ENCODE measurements at regions not wholly inside any gene's neighbourhood (a gene's known extent, or its start where the extent isn't known, plus 50 kb on each side); places are given as distances from the start of the nearest gene placed in this dataset.

DNA sequence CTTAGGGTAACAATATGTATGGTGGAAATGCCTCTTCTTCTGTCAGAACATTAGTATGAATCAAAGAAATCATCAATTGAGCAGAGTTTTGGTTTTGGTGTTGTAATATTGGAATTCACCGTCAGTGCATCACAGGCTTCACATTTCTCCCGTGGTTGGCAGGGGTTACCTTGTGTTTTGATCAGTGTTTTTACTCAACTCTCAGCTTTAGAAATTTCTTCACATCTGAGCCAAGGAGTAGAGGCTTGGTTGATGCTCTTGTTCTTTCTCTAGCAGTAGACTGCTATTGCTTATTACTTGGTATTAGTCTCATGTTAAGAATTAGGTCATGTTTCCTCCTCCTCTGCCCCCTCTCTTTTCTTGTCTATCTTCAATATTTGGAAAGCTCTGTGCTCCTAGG is 188.8 kb upstream of the SMIM30 start:
- TF ChIP-seq JUND (IDR thresholded peaks at IDR 0.05) (no peak), NR2F2 (IDR thresholded peaks at IDR 0.05) (no peak), RXRA (IDR thresholded peaks at IDR 0.05) (no peak), RAD21 (IDR thresholded peaks at IDR 0.05) (no peak), FOXA1 (IDR thresholded peaks at IDR 0.05) (no peak), SP1 (IDR thresholded peaks at IDR 0.05) (no peak), HNF4A (conservative IDR thresholded peaks at IDR 0.05) (no peak)
- TF ChIP-seq, protein P1, sequence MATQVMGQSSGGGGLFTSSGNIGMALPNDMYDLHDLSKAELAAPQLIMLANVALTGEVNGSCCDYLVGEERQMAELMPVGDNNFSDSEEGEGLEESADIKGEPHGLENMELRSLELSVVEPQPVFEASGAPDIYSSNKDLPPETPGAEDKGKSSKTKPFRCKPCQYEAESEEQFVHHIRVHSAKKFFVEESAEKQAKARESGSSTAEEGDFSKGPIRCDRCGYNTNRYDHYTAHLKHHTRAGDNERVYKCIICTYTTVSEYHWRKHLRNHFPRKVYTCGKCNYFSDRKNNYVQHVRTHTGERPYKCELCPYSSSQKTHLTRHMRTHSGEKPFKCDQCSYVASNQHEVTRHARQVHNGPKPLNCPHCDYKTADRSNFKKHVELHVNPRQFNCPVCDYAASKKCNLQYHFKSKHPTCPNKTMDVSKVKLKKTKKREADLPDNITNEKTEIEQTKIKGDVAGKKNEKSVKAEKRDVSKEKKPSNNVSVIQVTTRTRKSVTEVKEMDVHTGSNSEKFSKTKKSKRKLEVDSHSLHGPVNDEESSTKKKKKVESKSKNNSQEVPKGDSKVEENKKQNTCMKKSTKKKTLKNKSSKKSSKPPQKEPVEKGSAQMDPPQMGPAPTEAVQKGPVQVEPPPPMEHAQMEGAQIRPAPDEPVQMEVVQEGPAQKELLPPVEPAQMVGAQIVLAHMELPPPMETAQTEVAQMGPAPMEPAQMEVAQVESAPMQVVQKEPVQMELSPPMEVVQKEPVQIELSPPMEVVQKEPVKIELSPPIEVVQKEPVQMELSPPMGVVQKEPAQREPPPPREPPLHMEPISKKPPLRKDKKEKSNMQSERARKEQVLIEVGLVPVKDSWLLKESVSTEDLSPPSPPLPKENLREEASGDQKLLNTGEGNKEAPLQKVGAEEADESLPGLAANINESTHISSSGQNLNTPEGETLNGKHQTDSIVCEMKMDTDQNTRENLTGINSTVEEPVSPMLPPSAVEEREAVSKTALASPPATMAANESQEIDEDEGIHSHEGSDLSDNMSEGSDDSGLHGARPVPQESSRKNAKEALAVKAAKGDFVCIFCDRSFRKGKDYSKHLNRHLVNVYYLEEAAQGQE (IDR thresholded peaks at IDR 0.05), result no peak
- TF ChIP-seq, protein P2, sequence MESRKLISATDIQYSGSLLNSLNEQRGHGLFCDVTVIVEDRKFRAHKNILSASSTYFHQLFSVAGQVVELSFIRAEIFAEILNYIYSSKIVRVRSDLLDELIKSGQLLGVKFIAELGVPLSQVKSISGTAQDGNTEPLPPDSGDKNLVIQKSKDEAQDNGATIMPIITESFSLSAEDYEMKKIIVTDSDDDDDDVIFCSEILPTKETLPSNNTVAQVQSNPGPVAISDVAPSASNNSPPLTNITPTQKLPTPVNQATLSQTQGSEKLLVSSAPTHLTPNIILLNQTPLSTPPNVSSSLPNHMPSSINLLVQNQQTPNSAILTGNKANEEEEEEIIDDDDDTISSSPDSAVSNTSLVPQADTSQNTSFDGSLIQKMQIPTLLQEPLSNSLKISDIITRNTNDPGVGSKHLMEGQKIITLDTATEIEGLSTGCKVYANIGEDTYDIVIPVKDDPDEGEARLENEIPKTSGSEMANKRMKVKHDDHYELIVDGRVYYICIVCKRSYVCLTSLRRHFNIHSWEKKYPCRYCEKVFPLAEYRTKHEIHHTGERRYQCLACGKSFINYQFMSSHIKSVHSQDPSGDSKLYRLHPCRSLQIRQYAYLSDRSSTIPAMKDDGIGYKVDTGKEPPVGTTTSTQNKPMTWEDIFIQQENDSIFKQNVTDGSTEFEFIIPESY (IDR thresholded peaks at IDR 0.05), result no peak
- TF ChIP-seq, protein P3, sequence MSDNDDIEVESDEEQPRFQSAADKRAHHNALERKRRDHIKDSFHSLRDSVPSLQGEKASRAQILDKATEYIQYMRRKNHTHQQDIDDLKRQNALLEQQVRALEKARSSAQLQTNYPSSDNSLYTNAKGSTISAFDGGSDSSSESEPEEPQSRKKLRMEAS (IDR thresholded peaks at IDR 0.05), result no peak
- TF ChIP-seq, protein P4, sequence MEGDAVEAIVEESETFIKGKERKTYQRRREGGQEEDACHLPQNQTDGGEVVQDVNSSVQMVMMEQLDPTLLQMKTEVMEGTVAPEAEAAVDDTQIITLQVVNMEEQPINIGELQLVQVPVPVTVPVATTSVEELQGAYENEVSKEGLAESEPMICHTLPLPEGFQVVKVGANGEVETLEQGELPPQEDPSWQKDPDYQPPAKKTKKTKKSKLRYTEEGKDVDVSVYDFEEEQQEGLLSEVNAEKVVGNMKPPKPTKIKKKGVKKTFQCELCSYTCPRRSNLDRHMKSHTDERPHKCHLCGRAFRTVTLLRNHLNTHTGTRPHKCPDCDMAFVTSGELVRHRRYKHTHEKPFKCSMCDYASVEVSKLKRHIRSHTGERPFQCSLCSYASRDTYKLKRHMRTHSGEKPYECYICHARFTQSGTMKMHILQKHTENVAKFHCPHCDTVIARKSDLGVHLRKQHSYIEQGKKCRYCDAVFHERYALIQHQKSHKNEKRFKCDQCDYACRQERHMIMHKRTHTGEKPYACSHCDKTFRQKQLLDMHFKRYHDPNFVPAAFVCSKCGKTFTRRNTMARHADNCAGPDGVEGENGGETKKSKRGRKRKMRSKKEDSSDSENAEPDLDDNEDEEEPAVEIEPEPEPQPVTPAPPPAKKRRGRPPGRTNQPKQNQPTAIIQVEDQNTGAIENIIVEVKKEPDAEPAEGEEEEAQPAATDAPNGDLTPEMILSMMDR (IDR thresholded peaks at IDR 0.05; ENCODE audit: low read depth, low read length, missing input control), result no peak
- TF ChIP-seq, protein P5, sequence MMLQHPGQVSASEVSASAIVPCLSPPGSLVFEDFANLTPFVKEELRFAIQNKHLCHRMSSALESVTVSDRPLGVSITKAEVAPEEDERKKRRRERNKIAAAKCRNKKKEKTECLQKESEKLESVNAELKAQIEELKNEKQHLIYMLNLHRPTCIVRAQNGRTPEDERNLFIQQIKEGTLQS (IDR thresholded peaks at IDR 0.05), result no peak
- H3K4me1 ChIP-seq (ENCODE audit: control insufficient read depth in 4 of 4, insufficient read depth in 4 of 4, low read length in 3 of 4), result no peaks in the 10 kb centered on the region
- no peak overlapping the region for H3K9ac ChIP-seq (ENCODE audit: low read depth in 1 of 2, low read length in 2 of 2)
- H3K27me3 ChIP-seq (ENCODE audit: control insufficient read depth in 4 of 4, insufficient read depth in 4 of 4, low read length in 3 of 4), result peaks cover 0 to 5% (median 0%) of the 10 kb centered on the region in 4 donors
- H3K36me3 ChIP-seq (ENCODE audit: control insufficient read depth in 4 of 4, insufficient read depth in 3 of 4, low read depth in 1 of 4, low read length in 3 of 4), result no peaks in the 10 kb centered on the region
- H3K27ac ChIP-seq (ENCODE audit: low read depth in 1 of 2, low read length in 2 of 2), result no peak overlapping the region
- H3K9me3 ChIP-seq (ENCODE audit: control insufficient read depth in 4 of 4, low read length in 3 of 4), result no peaks in the 10 kb centered on the region
- 23% methylated on average over 2 of the region's 2 CpGs for WGBS
- no peak for DNase-seq (ENCODE audit: low spot score)
- no peak overlapping the region for H3K4me3 ChIP-seq (ENCODE audit: low read depth in 1 of 3, low read length in 3 of 3)

DNA sequence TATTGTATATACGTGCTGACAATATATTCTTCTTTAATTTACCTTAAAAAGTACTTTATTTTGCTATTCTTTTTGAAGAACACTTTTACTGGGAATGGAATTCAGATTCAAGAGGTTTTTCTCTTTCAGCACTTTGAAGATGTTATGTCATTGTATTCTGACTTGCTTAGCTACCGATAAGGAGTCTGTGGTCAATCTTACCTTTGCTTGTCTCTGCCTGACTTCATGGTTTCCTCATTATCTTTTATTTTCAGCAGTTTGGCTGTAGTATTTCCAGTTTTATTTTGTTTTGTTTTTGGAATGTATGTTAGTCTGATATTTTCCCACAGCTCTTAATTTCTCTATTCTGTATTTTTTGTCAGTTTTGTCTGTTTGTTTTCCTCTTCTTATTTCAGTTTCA is 187.9 kb upstream of the SMIM30 start:
- H3K4me3 ChIP-seq (ENCODE audit: low read depth in 1 of 3, low read length in 3 of 3), result no peak overlapping the region
- H3K9ac ChIP-seq (ENCODE audit: low read depth in 1 of 2, low read length in 2 of 2), result no peak overlapping the region
- H3K27me3 ChIP-seq (ENCODE audit: control insufficient read depth in 4 of 4, insufficient read depth in 4 of 4, low read length in 3 of 4), result peaks cover 0 to 5% (median 0%) of the 10 kb centered on the region in 4 donors
- no peaks in the 10 kb centered on the region for H3K4me1 ChIP-seq (ENCODE audit: control insufficient read depth in 4 of 4, insufficient read depth in 4 of 4, low read length in 3 of 4)
- no peak overlapping the region for H3K27ac ChIP-seq (ENCODE audit: low read depth in 1 of 2, low read length in 2 of 2)
- DNase-seq (ENCODE audit: low spot score), result no peak
- TF ChIP-seq JUND (IDR thresholded peaks at IDR 0.05) (no peak), RAD21 (IDR thresholded peaks at IDR 0.05) (no peak), TAF1 (conservative IDR thresholded peaks at IDR 0.05) (no peak), HNF4A (conservative IDR thresholded peaks at IDR 0.05) (no peak), FOXA2 (IDR thresholded peaks at IDR 0.05) (no peak), YY1 (IDR thresholded peaks at IDR 0.05) (no peak), HNF4G (IDR thresholded peaks at IDR 0.05) (no peak), EGR1 (IDR thresholded peaks at IDR 0.05; ENCODE audit: low read depth in 2 of 2) (no peak), GABPA (IDR thresholded peaks at IDR 0.05 in 1 of 2, conservative IDR thresholded peaks at IDR 0.05 in 1 of 2) (no peak), FOXA1 (IDR thresholded peaks at IDR 0.05) (no peak), RXRA (IDR thresholded peaks at IDR 0.05) (no peak)
- TF ChIP-seq, protein P3 (IDR thresholded peaks at IDR 0.05), result no peak
- TF ChIP-seq, protein P2 (IDR thresholded peaks at IDR 0.05), result no peak
- TF ChIP-seq, protein P1 (IDR thresholded peaks at IDR 0.05), result no peak
- 56% methylated on average over 2 of the region's 2 CpGs for WGBS
- H3K9me3 ChIP-seq (ENCODE audit: control insufficient read depth in 4 of 4, low read length in 3 of 4), result no peaks in the 10 kb centered on the region
- no peaks in the 10 kb centered on the region for H3K36me3 ChIP-seq (ENCODE audit: control insufficient read depth in 4 of 4, insufficient read depth in 3 of 4, low read depth in 1 of 4, low read length in 3 of 4)

Measured in liver (tissue), 8 donors.